Nephron progenitor cell (in vitro differentiated cells): ENCODE measurements at regions not wholly inside any gene's neighbourhood (a gene's known extent, or its start where the extent isn't known, plus 50 kb on each side); places are given as distances from the start of the nearest gene placed in this dataset.
"Not testable (repeated sequence)": the region's sequence is repeated elsewhere in the genome, so short reads cannot be mapped to it uniquely, and the experiment has no call there.

Source experiments
- DNase-seq: peaks from one replicate; pipeline ENCODE4 v3.0.0; 2021
- H3K27ac Mint-ChIP-seq: 2 replicates; pipeline ENCODE4 v1.8.0; 2021; ENCODE audit warnings: mild to moderate bottlenecking, moderate library complexity, mixed read lengths
- H3K27me3 Mint-ChIP-seq: 2 replicates; pipeline ENCODE4 v1.8.0; 2021; ENCODE audit warnings: mild to moderate bottlenecking, low read depth, mixed read lengths; ENCODE audit not compliant: poor library complexity
- H3K36me3 Mint-ChIP-seq: 2 replicates; pipeline ENCODE4 v1.8.0; 2021; ENCODE audit warnings: low read depth, mixed read lengths
- H3K4me1 Mint-ChIP-seq: 2 replicates; pipeline ENCODE4 v1.8.0; 2021; ENCODE audit warnings: mixed read lengths
- H3K4me3 Mint-ChIP-seq: 2 replicates; pipeline ENCODE4 v1.8.0; 2021; ENCODE audit warnings: mild to moderate bottlenecking, moderate library complexity, mixed read lengths
- H3K9me3 Mint-ChIP-seq: 2 replicates; pipeline ENCODE4 v1.8.0; 2021; ENCODE audit warnings: mild to moderate bottlenecking, moderate library complexity, mixed read lengths
- CTCF ChIP-seq: fragments of 200-600 bp; sonication (generic); IDR thresholded peaks from 2 replicates; pipeline ENCODE4 v1.5.0; 2021; ENCODE audit warnings: antibody characterized with exemption

GRCh38 chr10:53029449-53029848, 256.9 kb upstream of the MBL2 start:
- Mint-ChIP-seq H3K36me3 (peaks cover 23% of the 10 kb centered on the region), H3K9me3 (no peaks in the 10 kb centered on the region), H3K27me3 (no peaks in the 10 kb centered on the region), H3K4me1 (peaks cover 53% of the 10 kb centered on the region), H3K4me3 (peak overlapping the region; percentile 66), H3K27ac (peak overlapping the region; percentile 99)
- DNase-seq: no peak
- TF ChIP-seq CTCF: no peak

GRCh38 chr10:53025765-53026164, 253.2 kb upstream of the MBL2 start:
- Mint-ChIP-seq H3K4me1 (peaks cover 67% of the 10 kb centered on the region), H3K36me3 (peaks cover 25% of the 10 kb centered on the region), H3K27ac (peak overlapping the region; percentile 98)
- H3K9me3 Mint-ChIP-seq, H3K4me3 Mint-ChIP-seq, DNase-seq, H3K27me3 Mint-ChIP-seq: not testable (repeated sequence)

- H3K4me1 Mint-ChIP-seq: peaks cover 61% of the 10 kb centered on the region
These were observed 252.7 kb upstream of the MBL2 start for GRCh38 chr10:53025172-53025711.

GRCh38 chr10:53023411-53023810, 250.8 kb upstream of the MBL2 start:
- Mint-ChIP-seq H3K27ac (no peak overlapping the region), H3K27me3 (no peaks in the 10 kb centered on the region), H3K4me3 (peak overlapping the region; percentile 63), H3K4me1 (peaks cover 47% of the 10 kb centered on the region), H3K36me3 (peaks cover 46% of the 10 kb centered on the region), H3K9me3 (peaks cover 14% of the 10 kb centered on the region)
- TF ChIP-seq CTCF: no peak
- DNase-seq: no peak

More at GRCh38 chr10:53025172-53025711, 252.7 kb upstream of the MBL2 start:
- peak overlapping the region; percentile 31 for H3K4me3 Mint-ChIP-seq
- H3K9me3 Mint-ChIP-seq: peaks cover under 1% of the 10 kb centered on the region
- peaks cover 30% of the 10 kb centered on the region for H3K36me3 Mint-ChIP-seq
- TF ChIP-seq CTCF: no peak
- no peak for DNase-seq
- peak overlapping the region; percentile 98 for H3K27ac Mint-ChIP-seq
- H3K27me3 Mint-ChIP-seq: no peaks in the 10 kb centered on the region

- Mint-ChIP-seq H3K36me3 (peaks cover 44% of the 10 kb centered on the region), H3K27ac (no peak overlapping the region), H3K27me3 (no peaks in the 10 kb centered on the region), H3K9me3 (peaks cover 16% of the 10 kb centered on the region), H3K4me3 (peak overlapping the region; percentile 63), H3K4me1 (peaks cover 40% of the 10 kb centered on the region)
- no peak for DNase-seq
- TF ChIP-seq CTCF: no peak
These were observed 250.1 kb upstream of the MBL2 start for GRCh38 chr10:53022611-53023088.

GRCh38 chr10:53013201-53013810, 240.7 kb upstream of the MBL2 start:
- Mint-ChIP-seq H3K27me3 (peaks cover under 1% of the 10 kb centered on the region), H3K4me1 (peaks cover 28% of the 10 kb centered on the region), H3K27ac (no peak overlapping the region), H3K36me3 (peaks cover 50% of the 10 kb centered on the region), H3K9me3 (peaks cover 11% of the 10 kb centered on the region), H3K4me3 (no peak overlapping the region)
- no peak for DNase-seq
- TF ChIP-seq CTCF: no peak
